Parathyroid adenoma (tissue), 2 donors: ENCODE measurements at regions not wholly inside any gene's neighbourhood (a gene's known extent, or its start where the extent isn't known, plus 50 kb on each side); places are given as distances from the start of the nearest gene placed in this dataset.
"Not testable (repeated sequence)": the region's sequence is repeated elsewhere in the genome, so short reads cannot be mapped to it uniquely, and the experiment has no call there.

Source experiments
- H2AFZ ChIP-seq: fragments of 300-600 bp; sonication (generic); one replicate; pipeline ENCODE4 v1.7.0; 2017; ENCODE audit warnings: antibody characterized with exemption, mild to moderate bottlenecking
- H3K27ac ChIP-seq: fragments of 300-600 bp; sonication (generic); one replicate; pipeline ENCODE4 v1.7.0; 2017
- H3K27me3 ChIP-seq: fragments of 300-600 bp; sonication (generic); one replicate; pipeline ENCODE4 v1.7.0; 2017; ENCODE audit warnings: low read length; ENCODE audit not compliant: control insufficient read depth, insufficient read depth
- H3K36me3 ChIP-seq: fragments of 300-600 bp; sonication (generic); one replicate; pipeline ENCODE4 v1.7.0; 2017; ENCODE audit warnings: low read length; ENCODE audit not compliant: control insufficient read depth, insufficient read depth
- H3K4me1 ChIP-seq: fragments of 300-600 bp; sonication (generic); one replicate; pipeline ENCODE4 v1.7.0; 2017; ENCODE audit warnings: control low read depth
- H3K4me2 ChIP-seq: fragments of 300-600 bp; sonication (generic); one replicate; pipeline ENCODE4 v1.7.0; 2017; ENCODE audit warnings: low read length
- H3K4me3 ChIP-seq: fragments of 300-600 bp; sonication (generic); one replicate; pipeline ENCODE4 v1.7.0; 2017; ENCODE audit warnings: low read depth, low read length
- H3K79me2 ChIP-seq: fragments of 300-600 bp; sonication (generic); one replicate; pipeline ENCODE4 v1.7.0; 2017; ENCODE audit warnings: control low read depth
- H3K9ac ChIP-seq: fragments of 300-600 bp; sonication (generic); one replicate; pipeline ENCODE4 v1.7.0; 2017; ENCODE audit warnings: mild to moderate bottlenecking
- H3K9me3 ChIP-seq: fragments of 300-600 bp; sonication (generic); one replicate; pipeline ENCODE4 v1.7.0; 2017; ENCODE audit warnings: low read length; ENCODE audit not compliant: control insufficient read depth
- TF ChIP-seq, protein P1 (sequence below): fragments of 300-600 bp; sonication (generic); IDR thresholded peaks from one replicate; pipeline ENCODE4 v1.7.0; 2017; ENCODE audit warnings: antibody characterized with exemption, mild to moderate bottlenecking
- donor health status: primary hyperparathyroidism.

DNA sequence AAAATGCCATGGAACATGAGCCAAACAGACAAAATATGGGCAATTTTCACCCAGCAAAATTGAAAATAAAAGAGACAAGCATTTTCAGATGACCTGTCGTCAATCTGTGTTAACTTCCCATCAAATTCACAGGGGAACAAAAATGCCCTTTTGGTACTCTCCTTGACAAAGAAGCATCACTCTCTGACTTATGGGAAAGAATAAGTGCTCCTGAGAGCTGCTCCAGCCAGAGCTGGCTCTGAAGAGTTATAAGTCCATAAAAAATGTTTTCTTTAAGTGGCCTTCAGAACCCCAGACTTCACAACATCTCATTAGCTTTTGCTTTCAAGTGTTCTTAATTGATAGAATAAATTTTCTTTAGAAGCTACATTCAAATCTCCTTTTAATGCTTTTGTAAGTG lies 721.4 kb upstream of the GOT2 start:
- Histone ChIP-seq H3K36me3 (no peaks in the 10 kb centered on the region), H3K9me3 (no peaks in the 10 kb centered on the region), H3K27me3 (no peaks in the 10 kb centered on the region), H3K79me2 (no peaks in the 10 kb centered on the region), H3K4me3 (no peak overlapping the region), H3K4me1 (no peaks in the 10 kb centered on the region), H3K9ac (no peak overlapping the region), H3K4me2 (no peak overlapping the region), H2AFZ (no peak overlapping the region), H3K27ac (no peak overlapping the region)
- TF ChIP-seq, protein P1, sequence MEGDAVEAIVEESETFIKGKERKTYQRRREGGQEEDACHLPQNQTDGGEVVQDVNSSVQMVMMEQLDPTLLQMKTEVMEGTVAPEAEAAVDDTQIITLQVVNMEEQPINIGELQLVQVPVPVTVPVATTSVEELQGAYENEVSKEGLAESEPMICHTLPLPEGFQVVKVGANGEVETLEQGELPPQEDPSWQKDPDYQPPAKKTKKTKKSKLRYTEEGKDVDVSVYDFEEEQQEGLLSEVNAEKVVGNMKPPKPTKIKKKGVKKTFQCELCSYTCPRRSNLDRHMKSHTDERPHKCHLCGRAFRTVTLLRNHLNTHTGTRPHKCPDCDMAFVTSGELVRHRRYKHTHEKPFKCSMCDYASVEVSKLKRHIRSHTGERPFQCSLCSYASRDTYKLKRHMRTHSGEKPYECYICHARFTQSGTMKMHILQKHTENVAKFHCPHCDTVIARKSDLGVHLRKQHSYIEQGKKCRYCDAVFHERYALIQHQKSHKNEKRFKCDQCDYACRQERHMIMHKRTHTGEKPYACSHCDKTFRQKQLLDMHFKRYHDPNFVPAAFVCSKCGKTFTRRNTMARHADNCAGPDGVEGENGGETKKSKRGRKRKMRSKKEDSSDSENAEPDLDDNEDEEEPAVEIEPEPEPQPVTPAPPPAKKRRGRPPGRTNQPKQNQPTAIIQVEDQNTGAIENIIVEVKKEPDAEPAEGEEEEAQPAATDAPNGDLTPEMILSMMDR: no peak

DNA sequence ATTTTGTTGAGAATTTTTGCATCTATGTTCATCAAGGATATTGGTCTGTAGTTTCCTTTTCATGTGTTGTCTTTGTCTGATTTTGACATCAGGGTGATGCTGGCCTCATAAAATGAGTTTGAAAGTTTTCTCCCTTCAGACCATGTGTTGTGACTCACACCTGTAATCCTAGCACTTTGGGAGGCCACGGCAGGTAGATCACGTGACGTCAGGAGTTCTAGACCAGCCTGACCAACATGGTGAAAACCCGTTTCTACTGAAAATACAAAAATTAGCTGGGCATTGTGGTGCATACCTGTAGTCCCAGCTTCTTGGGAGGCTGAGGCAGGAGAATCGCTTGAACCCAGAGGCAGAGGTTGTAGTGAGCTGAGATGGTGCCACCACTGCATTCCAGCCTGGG lies 716.4 kb upstream of the GOT2 start:
- H3K9ac ChIP-seq, H3K79me2 ChIP-seq, H3K4me2 ChIP-seq, H3K9me3 ChIP-seq, H3K27ac ChIP-seq, H2AFZ ChIP-seq, H3K27me3 ChIP-seq, H3K36me3 ChIP-seq, H3K4me1 ChIP-seq, H3K4me3 ChIP-seq: not testable (repeated sequence)

DNA sequence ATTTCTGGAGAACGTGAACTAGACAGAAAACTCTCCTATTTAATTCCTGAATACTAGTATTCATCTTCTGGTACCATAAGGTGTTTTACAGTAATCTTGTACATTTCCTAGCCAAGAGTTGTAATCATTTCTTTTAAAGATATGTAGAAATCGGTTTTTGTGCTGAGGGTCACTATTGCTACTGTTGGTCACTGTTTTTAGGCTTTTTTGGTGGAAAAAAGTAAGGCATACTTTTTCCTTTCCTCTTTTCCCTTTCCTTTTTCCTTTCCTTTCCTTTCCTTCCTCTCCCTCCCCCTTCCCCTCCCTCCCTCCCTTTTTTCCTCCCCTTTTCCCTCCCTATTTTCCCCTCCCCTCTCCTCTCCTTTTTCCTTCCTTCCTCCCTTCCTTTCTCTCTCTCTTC lies 706.4 kb upstream of the GOT2 start:
- H2AFZ ChIP-seq: no peak overlapping the region
- TF ChIP-seq, protein P1: no peak
- no peaks in the 10 kb centered on the region for H3K36me3 ChIP-seq
- no peaks in the 10 kb centered on the region for H3K27me3 ChIP-seq
- no peaks in the 10 kb centered on the region for H3K4me1 ChIP-seq
- H3K27ac ChIP-seq: no peak overlapping the region
- H3K4me3 ChIP-seq: no peak overlapping the region
- H3K4me2 ChIP-seq: no peak overlapping the region
- no peaks in the 10 kb centered on the region for H3K79me2 ChIP-seq
- H3K9me3 ChIP-seq: no peaks in the 10 kb centered on the region
- no peak overlapping the region for H3K9ac ChIP-seq

DNA sequence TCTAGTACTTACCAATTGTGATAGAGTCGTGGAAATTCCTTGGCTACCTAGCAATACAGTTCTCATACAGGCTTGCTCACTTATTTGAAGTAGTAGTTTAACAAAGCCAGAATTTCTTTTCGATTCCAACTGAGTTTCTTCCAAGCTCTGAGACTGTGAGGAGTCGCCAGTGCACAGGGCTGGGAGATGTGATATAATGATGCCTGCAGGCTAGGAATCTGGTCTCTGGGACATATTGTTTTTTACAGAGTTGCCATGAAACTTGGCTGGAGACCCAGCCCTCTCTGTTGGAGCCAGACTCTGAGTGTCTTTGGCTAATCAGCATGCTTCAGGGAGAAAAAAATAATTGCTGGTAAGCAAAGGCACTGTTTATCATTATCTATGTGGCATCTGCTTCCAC lies 698.8 kb upstream of the GOT2 start:
- no peak overlapping the region for H3K27ac ChIP-seq
- no peaks in the 10 kb centered on the region for H3K9me3 ChIP-seq
- TF ChIP-seq, protein P1: no peak
- H2AFZ ChIP-seq: no peak overlapping the region
- no peak overlapping the region for H3K4me2 ChIP-seq
- H3K27me3 ChIP-seq: no peaks in the 10 kb centered on the region
- no peaks in the 10 kb centered on the region for H3K79me2 ChIP-seq
- no peaks in the 10 kb centered on the region for H3K4me1 ChIP-seq
- no peak overlapping the region for H3K9ac ChIP-seq
- no peaks in the 10 kb centered on the region for H3K36me3 ChIP-seq
- H3K4me3 ChIP-seq: no peak overlapping the region

DNA sequence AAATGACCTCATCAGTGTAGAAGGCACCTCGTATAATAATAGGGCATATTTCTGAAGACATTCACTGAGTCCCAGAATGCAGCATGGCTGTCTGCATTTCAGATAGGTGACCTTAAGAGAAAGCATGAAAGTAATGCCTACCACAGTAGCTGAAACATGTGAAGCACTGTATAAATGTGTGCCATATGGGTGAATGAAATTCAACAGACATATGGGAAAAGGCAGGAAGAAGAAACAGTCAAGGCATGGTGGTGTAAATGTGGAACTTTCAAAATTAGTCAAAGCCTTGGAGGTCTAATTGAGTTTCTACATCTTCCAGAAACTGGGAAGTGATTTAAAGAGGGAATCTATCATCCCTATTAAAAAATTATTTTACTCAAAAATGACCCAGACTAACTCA lies 698.2 kb upstream of the GOT2 start:
- TF ChIP-seq, protein P1: no peak
- no peak overlapping the region for H3K4me3 ChIP-seq
- no peaks in the 10 kb centered on the region for H3K36me3 ChIP-seq
- no peak overlapping the region for H2AFZ ChIP-seq
- no peaks in the 10 kb centered on the region for H3K27me3 ChIP-seq
- no peaks in the 10 kb centered on the region for H3K9me3 ChIP-seq
- no peaks in the 10 kb centered on the region for H3K4me1 ChIP-seq
- no peaks in the 10 kb centered on the region for H3K79me2 ChIP-seq
- H3K4me2 ChIP-seq: no peak overlapping the region
- H3K27ac ChIP-seq: no peak overlapping the region
- no peak overlapping the region for H3K9ac ChIP-seq
